Astrocyte (in vitro differentiated cells and primary cell): ENCODE measurements at regions not wholly inside any gene's neighbourhood (a gene's known extent, or its start where the extent isn't known, plus 50 kb on each side); places are given as distances from the start of the nearest gene placed in this dataset.
"Not testable (repeated sequence)": the region's sequence is repeated elsewhere in the genome, so short reads cannot be mapped to it uniquely, and the experiment has no call there.

Source experiments
- DNase-seq: peaks from one replicate; pipeline ENCODE4 v3.0.0-alpha.2; 2010; ENCODE audit warnings: low read depth
- FAIRE-seq: peaks from 2 replicates; lab custom pipeline; 2011; peaks lifted over from hg19 to GRCh38; lab: Jason Lieb, UNC
- H2AFZ ChIP-seq: 2 replicates; pipeline ENCODE4 v1.6.0; 2012; ENCODE audit warnings: low read depth, low read length, inconsistent platforms
- H3K27ac ChIP-seq: 2 replicates; pipeline ENCODE4 v1.5.1; 2011; ENCODE audit warnings: low read depth, low read length, inconsistent platforms
- H3K27me3 ChIP-seq: 2 replicates; pipeline ENCODE4 v1.6.0; 2011; ENCODE audit warnings: low read length, inconsistent platforms; ENCODE audit not compliant: insufficient read depth
- H3K36me3 ChIP-seq: 2 replicates; pipeline ENCODE4 v1.5.1; 2011; ENCODE audit warnings: low read length, inconsistent platforms; ENCODE audit not compliant: insufficient read depth
- H3K4me1 ChIP-seq: 2 replicates; pipeline ENCODE4 v1.5.1; 2011; ENCODE audit warnings: low read length, inconsistent platforms; ENCODE audit not compliant: insufficient read depth
- H3K4me2 ChIP-seq: 2 replicates; pipeline ENCODE4 v1.6.0; 2012; ENCODE audit warnings: low read length, inconsistent platforms
- H3K4me3 ChIP-seq: 2 replicates; pipeline ENCODE4 v1.5.1; 2011; ENCODE audit warnings: low read depth, mild to moderate bottlenecking, low read length, inconsistent platforms; ENCODE audit not compliant: insufficient read depth
- H3K79me2 ChIP-seq: 2 replicates; pipeline ENCODE4 v1.6.0; 2012; ENCODE audit warnings: mild to moderate bottlenecking, low read length, inconsistent platforms; ENCODE audit not compliant: insufficient read depth
- H3K9ac ChIP-seq: 2 replicates; pipeline ENCODE4 v1.6.0; 2012; ENCODE audit warnings: mild to moderate bottlenecking, low read length, inconsistent platforms
- H3K9me3 ChIP-seq: 2 replicates; pipeline ENCODE4 v1.5.1; 2012; ENCODE audit warnings: low read depth, mild to moderate bottlenecking, low read length, inconsistent platforms; ENCODE audit not compliant: insufficient read depth
- H4K20me1 ChIP-seq: 2 replicates; pipeline ENCODE4 v1.6.0; 2012; ENCODE audit warnings: low read length, inconsistent platforms; ENCODE audit not compliant: insufficient read depth
- H3K27ac Mint-ChIP-seq: one replicate; pipeline ENCODE4 v1.8.0; 2021; ENCODE audit warnings: mild to moderate bottlenecking, mixed read lengths; ENCODE audit not compliant: unreplicated experiment
- H3K27me3 Mint-ChIP-seq: one replicate; pipeline ENCODE4 v1.8.0; 2021; ENCODE audit warnings: low read depth, mixed read lengths; ENCODE audit not compliant: unreplicated experiment
- H3K36me3 Mint-ChIP-seq: one replicate; pipeline ENCODE4 v1.8.0; 2021; ENCODE audit warnings: low read depth, mixed read lengths; ENCODE audit not compliant: unreplicated experiment
- H3K4me1 Mint-ChIP-seq: one replicate; pipeline ENCODE4 v1.8.0; 2021; ENCODE audit warnings: low read depth, mixed read lengths; ENCODE audit not compliant: unreplicated experiment
- H3K4me3 Mint-ChIP-seq: one replicate; pipeline ENCODE4 v1.8.0; 2021; ENCODE audit warnings: mild to moderate bottlenecking, moderate library complexity, mixed read lengths; ENCODE audit not compliant: unreplicated experiment
- H3K9me3 Mint-ChIP-seq: one replicate; pipeline ENCODE4 v1.8.0; 2021; ENCODE audit warnings: mild to moderate bottlenecking, mixed read lengths; ENCODE audit not compliant: unreplicated experiment
- CTCF ChIP-seq: IDR thresholded peaks from 2 replicates; pipeline ENCODE4 v1.5.1; 2011; ENCODE audit warnings: low read depth, mild to moderate bottlenecking, inconsistent platforms, low read length, moderate library complexity; ENCODE audit not compliant: insufficient read depth
- EZH2 ChIP-seq: IDR thresholded peaks from 2 replicates; pipeline ENCODE4 v1.6.1; 2012; ENCODE audit warnings: mild to moderate bottlenecking, low read length, inconsistent platforms; ENCODE audit not compliant: insufficient read depth

DNA sequence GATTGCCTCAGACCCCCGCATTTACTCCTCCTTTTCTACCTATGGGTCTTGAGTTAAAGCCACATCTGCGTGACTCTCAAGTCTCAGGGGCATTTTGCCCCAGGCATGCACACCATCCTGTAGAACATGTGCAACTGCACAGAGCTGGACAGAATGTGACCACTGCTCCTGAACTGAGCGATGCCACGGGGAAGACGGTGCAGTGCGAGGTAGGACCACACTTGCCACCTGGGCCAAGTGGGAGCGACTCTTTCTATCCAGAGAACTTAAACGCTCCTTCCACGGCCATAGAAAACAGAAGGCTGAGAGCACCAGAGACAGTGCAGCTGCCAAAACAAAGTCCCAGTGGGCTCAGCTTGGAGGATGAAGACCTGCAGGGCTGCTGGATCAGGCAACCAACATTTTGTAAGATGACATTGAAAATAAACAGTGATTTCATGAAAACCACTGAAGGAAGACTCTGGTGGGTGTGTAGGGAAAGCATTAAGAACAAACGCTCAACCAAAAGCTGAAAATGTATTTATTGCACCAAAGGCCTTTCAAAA, 149.0 kb upstream of the HDAC4 start:
- H3K4me1 Mint-ChIP-seq, result no peaks in the 10 kb centered on the region
- DNase-seq (no peak), FAIRE-seq (no peak)
- H3K4me3 Mint-ChIP-seq, result no peak overlapping the region
- no peaks in the 10 kb centered on the region for H3K36me3 Mint-ChIP-seq
- no peaks in the 10 kb centered on the region for H3K9me3 Mint-ChIP-seq
- H3K27ac ChIP-seq, result no peak overlapping the region
- H3K36me3 ChIP-seq, result no peaks in the 10 kb centered on the region
- no peak overlapping the region for H3K4me3 ChIP-seq
- H2AFZ ChIP-seq, result no peak overlapping the region
- H3K9ac ChIP-seq, result no peak overlapping the region
- no peaks in the 10 kb centered on the region for H3K27me3 ChIP-seq
- H3K27me3 Mint-ChIP-seq, result peaks cover 60% of the 10 kb centered on the region
- H3K4me1 ChIP-seq, result no peaks in the 10 kb centered on the region
- no peaks in the 10 kb centered on the region for H4K20me1 ChIP-seq
- H3K79me2 ChIP-seq, result no peaks in the 10 kb centered on the region
- no peak overlapping the region for H3K4me2 ChIP-seq
- no peaks in the 10 kb centered on the region for H3K9me3 ChIP-seq
- TF ChIP-seq CTCF, result no peak
- no peak for TF ChIP-seq EZH2
- no peak overlapping the region for H3K27ac Mint-ChIP-seq

DNA sequence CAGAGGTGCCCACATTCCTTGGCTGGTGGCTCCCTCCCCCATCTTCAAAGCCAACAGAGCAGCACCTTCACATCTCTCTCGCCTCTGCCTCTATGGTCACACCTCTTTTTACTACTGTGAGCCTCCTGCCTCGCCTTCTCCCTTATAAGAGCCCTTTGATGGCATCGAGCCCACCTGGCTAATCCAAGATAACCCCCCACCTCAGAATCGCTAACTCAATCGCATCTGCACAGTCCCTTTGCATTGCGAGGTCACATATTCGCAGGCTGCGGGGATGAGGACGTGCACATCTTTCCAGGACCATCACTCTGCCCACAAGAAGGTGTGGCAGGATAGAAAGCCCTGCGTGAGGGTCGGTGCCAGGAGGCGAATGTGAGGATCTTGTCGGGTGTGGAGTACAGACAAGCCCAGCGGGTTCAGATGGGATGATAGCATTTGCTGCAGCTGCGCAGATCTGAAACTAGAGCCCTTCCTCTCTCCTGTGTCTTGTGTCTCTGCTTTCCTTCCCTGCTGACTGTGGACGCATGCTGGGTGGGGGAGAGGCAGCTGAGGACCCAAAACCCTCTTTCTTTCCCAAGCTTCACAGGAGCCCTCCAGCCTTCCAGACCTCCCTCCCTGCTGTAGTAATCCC, 148.3 kb upstream of the HDAC4 start:
- H3K4me1 Mint-ChIP-seq, result no peaks in the 10 kb centered on the region
- no peaks in the 10 kb centered on the region for H3K36me3 Mint-ChIP-seq
- H3K27me3 ChIP-seq, result no peaks in the 10 kb centered on the region
- DNase-seq (no peak), FAIRE-seq (no peak)
- no peak overlapping the region for H3K9ac ChIP-seq
- no peak overlapping the region for H3K4me2 ChIP-seq
- no peaks in the 10 kb centered on the region for H3K9me3 ChIP-seq
- H3K27ac ChIP-seq, result no peak overlapping the region
- peaks cover 65% of the 10 kb centered on the region for H3K27me3 Mint-ChIP-seq
- no peaks in the 10 kb centered on the region for H3K9me3 Mint-ChIP-seq
- no peaks in the 10 kb centered on the region for H3K36me3 ChIP-seq
- H3K4me1 ChIP-seq, result no peaks in the 10 kb centered on the region
- no peak overlapping the region for H3K4me3 ChIP-seq
- no peak overlapping the region for H3K27ac Mint-ChIP-seq
- H3K4me3 Mint-ChIP-seq, result no peak overlapping the region
- no peaks in the 10 kb centered on the region for H3K79me2 ChIP-seq
- H2AFZ ChIP-seq, result no peak overlapping the region
- TF ChIP-seq CTCF, result no peak
- TF ChIP-seq EZH2, result no peak
- no peaks in the 10 kb centered on the region for H4K20me1 ChIP-seq

DNA sequence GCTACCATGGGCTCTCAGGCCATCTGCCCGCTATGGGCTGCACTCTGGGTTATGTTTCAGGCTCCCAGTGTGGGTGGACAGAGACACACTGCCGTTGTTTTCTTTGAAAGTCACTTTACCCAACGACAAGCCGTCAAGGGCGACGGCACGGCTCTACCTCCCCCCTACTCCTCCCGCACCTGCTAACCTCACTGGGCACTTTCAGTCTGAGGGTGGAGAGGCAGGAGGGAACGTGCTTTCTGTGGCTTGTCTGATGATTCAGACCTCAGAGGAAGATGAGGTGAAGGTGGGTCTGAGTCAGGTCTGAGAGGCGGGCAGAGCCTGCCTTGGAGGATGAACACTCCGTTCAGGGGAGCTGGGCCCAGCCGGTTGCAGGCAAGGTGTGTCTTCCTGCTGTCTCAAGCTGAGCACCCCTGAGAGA, 147.6 kb upstream of the HDAC4 start:
- H3K79me2 ChIP-seq, result no peaks in the 10 kb centered on the region
- no peak overlapping the region for H2AFZ ChIP-seq
- no peaks in the 10 kb centered on the region for H3K27me3 ChIP-seq
- no peaks in the 10 kb centered on the region for H3K9me3 ChIP-seq
- H4K20me1 ChIP-seq, result no peaks in the 10 kb centered on the region
- H3K27ac ChIP-seq, result no peak overlapping the region
- H3K27ac Mint-ChIP-seq, result no peak overlapping the region
- H3K9me3 Mint-ChIP-seq, result no peaks in the 10 kb centered on the region
- H3K4me3 Mint-ChIP-seq, result no peak overlapping the region
- FAIRE-seq (no peak), DNase-seq (no peak)
- no peak for TF ChIP-seq CTCF
- no peak for TF ChIP-seq EZH2
- H3K4me2 ChIP-seq, result no peak overlapping the region
- H3K36me3 ChIP-seq, result no peaks in the 10 kb centered on the region
- no peak overlapping the region for H3K9ac ChIP-seq
- H3K4me1 ChIP-seq, result no peaks in the 10 kb centered on the region
- no peak overlapping the region for H3K4me3 ChIP-seq
- H3K27me3 Mint-ChIP-seq, result peaks cover 64% of the 10 kb centered on the region
- no peaks in the 10 kb centered on the region for H3K4me1 Mint-ChIP-seq
- H3K36me3 Mint-ChIP-seq, result no peaks in the 10 kb centered on the region

DNA sequence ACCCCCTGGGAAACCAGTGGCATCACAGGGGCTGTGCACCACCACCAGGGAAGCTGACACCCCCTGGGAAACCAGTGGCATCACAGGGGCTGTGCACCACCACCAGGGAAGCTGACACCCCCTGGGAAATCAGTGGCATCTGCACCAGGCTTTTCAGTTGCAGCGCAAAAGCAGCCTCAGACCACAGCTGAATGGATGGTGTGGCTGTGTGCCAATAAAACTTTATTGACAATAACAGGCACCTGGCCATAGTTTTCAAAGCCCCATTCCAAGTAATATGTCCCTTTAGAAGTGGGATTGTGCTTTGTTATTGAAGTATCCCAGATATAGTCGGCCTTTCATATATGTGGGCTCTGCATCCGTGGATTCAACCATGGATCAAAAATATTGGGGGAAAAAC, 146.3 kb upstream of the HDAC4 start:
- not testable (repeated sequence) for H3K4me1 Mint-ChIP-seq, H3K4me1 ChIP-seq, H3K27ac ChIP-seq, H2AFZ ChIP-seq, H3K4me3 Mint-ChIP-seq, H3K36me3 Mint-ChIP-seq, H3K27ac Mint-ChIP-seq, H3K27me3 ChIP-seq, FAIRE-seq, H3K9ac ChIP-seq, H3K9me3 Mint-ChIP-seq, H3K4me3 ChIP-seq, H3K36me3 ChIP-seq, H3K79me2 ChIP-seq, H3K9me3 ChIP-seq, H3K4me2 ChIP-seq, DNase-seq, H4K20me1 ChIP-seq
- H3K27me3 Mint-ChIP-seq, result peaks cover 61% of the 10 kb centered on the region
